ENCODE measurements at regions not wholly inside any gene's neighbourhood (a gene's known extent, or its start where the extent isn't known, plus 50 kb on each side); places are given as distances from the start of the nearest gene placed in this dataset.
A peak's percentile ranks its signal among the peaks of the same experiment; 100 is the strongest.

- Histone ChIP-seq H3K9me2 (replicated peaks; ENCODE audit: low read length) (no peaks in the 10 kb centered on the region), H4K20me1 (ENCODE audit: low read length) (no peaks in the 10 kb centered on the region), H3K27me3 (ENCODE audit: low read length) (no peaks in the 10 kb centered on the region), H3F3A (ENCODE audit: low read length, unreplicated experiment) (no peaks in the 10 kb centered on the region), H2AFZ (ENCODE audit: low read length) (no peak overlapping the region), H3K36me3 (ENCODE audit: low read depth, low read length) (no peaks in the 10 kb centered on the region), H3K9me3 (ENCODE audit: low read length) (no peaks in the 10 kb centered on the region), H3K27ac (ENCODE audit: low read length) (no peak overlapping the region), H3K4me2 (ENCODE audit: low read length) (no peak overlapping the region), H3K9ac (ENCODE audit: low read length) (no peak overlapping the region), H3K4me3 (ENCODE audit: low read length) (no peak overlapping the region), H3K4me1 (ENCODE audit: insufficient read depth, low read length) (peaks cover 14% of the 10 kb centered on the region), H3K79me2 (ENCODE audit: low read length) (no peaks in the 10 kb centered on the region)
- ATAC-seq (no peak), DNase-seq (no peak)
- TF ChIP-seq EZH2 (IDR thresholded peaks at IDR 0.05; ENCODE audit: low read length, unreplicated experiment) (no peak), CTCF (conservative IDR thresholded peaks at IDR 0.05; ENCODE audit: low read depth, low read length) (no peak), EZH2phosphoT487 (IDR thresholded peaks at IDR 0.05; ENCODE audit: borderline replicate concordance, low read length) (no peak)
- CTCF ChIA-PET: interaction anchor here (0.6 kb wide), 1 partner anchor 228 kb away, joined by 3 read pairs; no protein-coding TSS in a partner anchor
- BruUV-seq (replicated peaks): no TSS peak
- POLR2A ChIA-PET (ENCODE audit: unreplicated experiment): no interaction called here
- intact Hi-C loops (cut with micrococcal nuclease): loop anchor here (5.0 kb wide), 1 partner anchor 70 kb away; no protein-coding TSS in a partner anchor
Measured at GRCh38 chr1:165147799-165148198, 208.7 kb downstream of the LMX1A start.

- Histone ChIP-seq H3K27ac (ENCODE audit: low read length) (no peak overlapping the region), H2AFZ (ENCODE audit: low read length) (peak overlapping the region; percentile 30), H3K27me3 (ENCODE audit: low read length) (peaks cover 26% of the 10 kb centered on the region), H3K9me3 (ENCODE audit: low read length) (no peaks in the 10 kb centered on the region), H4K20me1 (ENCODE audit: low read length) (no peaks in the 10 kb centered on the region), H3K79me2 (ENCODE audit: low read length) (no peaks in the 10 kb centered on the region), H3K4me2 (ENCODE audit: low read length) (no peak overlapping the region), H3K4me1 (ENCODE audit: insufficient read depth, low read length) (peaks cover 3% of the 10 kb centered on the region; the same call in 1 of the 2 replicates), H3K9me2 (replicated peaks; ENCODE audit: low read length) (no peaks in the 10 kb centered on the region), H3K4me3 (ENCODE audit: low read length) (no peak overlapping the region), H3K36me3 (ENCODE audit: low read depth, low read length) (no peaks in the 10 kb centered on the region), H3K9ac (ENCODE audit: low read length) (no peak overlapping the region), H3F3A (ENCODE audit: low read length, unreplicated experiment) (no peaks in the 10 kb centered on the region)
- TF ChIP-seq CTCF (conservative IDR thresholded peaks at IDR 0.05; ENCODE audit: low read depth, low read length) (peak; percentile 96), EZH2phosphoT487 (IDR thresholded peaks at IDR 0.05; ENCODE audit: borderline replicate concordance, low read length) (no peak)
- CTCF ChIA-PET: interaction anchor here (0.7 kb wide), 1 partner anchor 974 kb away, joined by 5 read pairs; no protein-coding TSS in a partner anchor
- peak; percentile 99 for ATAC-seq
- POLR2A ChIA-PET (ENCODE audit: unreplicated experiment): no interaction called here
- intact Hi-C loops (cut with micrococcal nuclease): loop anchor here (1.0 to 5.0 kb wide), 5 partner anchors 16 to 448 kb away; no protein-coding TSS in a partner anchor
- no TSS peak for BruUV-seq (replicated peaks)
- peak; percentile 90 for DNase-seq
Measured at GRCh38 chr1:165144757-165145397, 211.6 kb downstream of the LMX1A start.

GRCh38 chr1:165143437-165144065 is 213.0 kb downstream of the LMX1A start:
- Histone ChIP-seq H3K27me3 (ENCODE audit: low read length) (peaks cover 38% of the 10 kb centered on the region), H3K9me2 (replicated peaks; ENCODE audit: low read length) (no peaks in the 10 kb centered on the region), H3K27ac (ENCODE audit: low read length) (no peak overlapping the region), H3F3A (ENCODE audit: low read length, unreplicated experiment) (no peaks in the 10 kb centered on the region), H3K4me2 (ENCODE audit: low read length) (no peak overlapping the region), H2AFZ (ENCODE audit: low read length) (no peak overlapping the region), H3K4me3 (ENCODE audit: low read length) (no peak overlapping the region), H3K4me1 (ENCODE audit: insufficient read depth, low read length) (peaks cover 3% of the 10 kb centered on the region; the same call in 1 of the 2 replicates), H3K9ac (ENCODE audit: low read length) (no peak overlapping the region), H3K79me2 (ENCODE audit: low read length) (no peaks in the 10 kb centered on the region), H4K20me1 (ENCODE audit: low read length) (no peaks in the 10 kb centered on the region), H3K9me3 (ENCODE audit: low read length) (no peaks in the 10 kb centered on the region), H3K36me3 (ENCODE audit: low read depth, low read length) (no peaks in the 10 kb centered on the region)
- ATAC-seq (no peak), DNase-seq (peak; percentile 66)
- ChIA-PET CTCF (no interaction called here), POLR2A (ENCODE audit: unreplicated experiment) (no interaction called here)
- no peak for TF ChIP-seq EZH2 (IDR thresholded peaks at IDR 0.05; ENCODE audit: low read length, unreplicated experiment)
- no peak for TF ChIP-seq EZH2phosphoT487 (IDR thresholded peaks at IDR 0.05; ENCODE audit: borderline replicate concordance, low read length)
- peak; percentile 97 for TF ChIP-seq CTCF (conservative IDR thresholded peaks at IDR 0.05; ENCODE audit: low read depth, low read length)
- BruUV-seq (replicated peaks): no TSS peak
- intact Hi-C loops (cut with micrococcal nuclease): loop anchor here (1.0 to 2.0 kb wide), 4 partner anchors 15 to 226 kb away; no protein-coding TSS in a partner anchor

Measured in PC-3 (cell line).